NCI-H1417 treated with DMSO at 0.1 percent for 48 hours (cell line): ENCODE measurements at regions not wholly inside any gene's neighbourhood (a gene's known extent, or its start where the extent isn't known, plus 50 kb on each side); places are given as distances from the start of the nearest gene placed in this dataset.
"Not testable (repeated sequence)": the region's sequence is repeated elsewhere in the genome, so short reads cannot be mapped to it uniquely, and the experiment has no call there.

Experiments used
- DNase-seq: peaks from one replicate; lab custom pipeline; 2025; lab: John Stamatoyannopoulos, UW

DNA sequence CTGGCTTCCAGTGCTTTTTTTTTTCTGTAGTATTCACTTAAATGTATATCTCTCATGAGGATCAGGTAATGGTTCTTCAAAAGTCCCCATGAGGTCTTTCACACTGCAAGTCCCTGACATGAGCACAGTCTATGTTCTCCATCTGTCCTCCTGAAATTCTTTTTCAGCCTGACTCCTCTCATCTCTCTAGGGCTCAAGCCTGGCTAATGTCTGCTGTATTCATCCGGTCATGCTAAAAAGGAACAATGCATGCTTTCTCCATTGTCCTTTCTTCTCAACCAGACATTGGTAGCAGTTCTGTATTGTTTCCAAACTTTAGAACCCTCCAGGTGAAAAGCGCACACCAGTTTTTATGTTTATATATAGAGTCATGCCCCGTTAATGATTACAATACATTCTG is 368.3 kb upstream of the OLFM3 start:
- DNase-seq = no peak

DNA sequence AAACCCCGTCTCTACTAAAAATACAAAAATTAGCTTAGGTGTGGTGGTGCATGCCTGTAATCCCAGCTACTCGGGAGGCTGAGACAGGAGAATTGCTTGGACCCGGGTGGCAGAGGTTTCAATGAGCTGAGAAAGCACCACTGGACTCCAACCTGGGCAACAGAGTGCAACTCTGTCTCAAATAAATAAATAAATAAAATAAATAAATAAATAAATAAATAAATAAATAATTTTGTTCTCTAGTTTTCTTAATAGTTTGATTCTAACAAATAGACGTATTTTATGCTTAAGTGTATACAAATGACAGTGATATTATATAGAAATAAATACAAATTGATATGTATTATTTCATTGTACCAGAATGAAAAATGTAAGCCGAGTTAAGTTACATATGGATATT is 339.9 kb upstream of the OLFM3 start:
- DNase-seq = no peak

DNA sequence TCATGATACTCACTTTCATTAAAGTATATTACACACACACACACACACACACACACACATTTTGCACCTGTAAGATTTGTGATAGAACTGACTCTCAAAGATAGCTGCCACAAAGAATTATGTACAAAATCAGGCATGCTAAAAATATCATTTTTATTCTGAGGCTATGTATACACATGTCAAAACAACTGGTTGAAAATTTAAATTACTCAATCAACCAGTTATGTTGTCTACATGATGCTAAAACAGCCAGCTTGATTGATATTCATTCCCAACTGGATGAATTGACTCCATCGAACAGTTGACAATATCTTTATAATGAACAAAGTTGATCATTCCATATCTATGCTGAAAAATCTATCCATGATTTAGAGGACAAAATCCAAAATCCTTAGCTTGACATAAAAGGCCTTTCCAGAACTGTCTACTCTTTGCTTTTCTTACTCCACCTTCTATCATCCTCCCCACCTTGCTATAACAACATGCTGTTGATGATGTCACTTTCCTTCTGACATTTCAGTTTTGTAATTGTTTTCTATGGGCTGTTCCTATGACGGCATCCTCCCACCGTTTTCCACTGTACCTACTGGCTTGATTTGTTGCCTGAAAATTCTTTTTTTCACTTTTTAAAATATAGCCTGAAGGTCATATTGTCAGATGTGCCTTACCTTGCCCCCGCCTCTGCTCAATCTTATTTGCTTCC is 321.5 kb upstream of the OLFM3 start:
- DNase-seq = no peak

DNA sequence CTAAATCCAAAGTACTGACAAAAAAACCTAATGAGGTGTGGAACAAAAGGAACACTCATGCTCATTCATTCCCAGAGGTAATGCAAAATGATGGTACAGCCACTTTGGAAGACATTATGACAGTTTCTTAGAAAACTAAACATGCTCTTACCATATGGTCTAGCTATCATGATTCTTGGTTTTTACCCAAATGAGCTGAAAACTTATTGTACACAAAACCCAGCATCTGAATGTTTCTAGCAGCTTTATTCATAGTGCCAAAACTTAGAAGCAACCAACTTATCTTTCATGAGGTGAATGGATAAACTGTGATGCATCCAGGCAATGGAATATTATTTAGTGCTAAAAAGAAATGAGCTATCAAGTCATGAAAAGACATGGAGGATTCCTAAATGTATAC is 318.4 kb upstream of the OLFM3 start:
- no peak for DNase-seq

DNA sequence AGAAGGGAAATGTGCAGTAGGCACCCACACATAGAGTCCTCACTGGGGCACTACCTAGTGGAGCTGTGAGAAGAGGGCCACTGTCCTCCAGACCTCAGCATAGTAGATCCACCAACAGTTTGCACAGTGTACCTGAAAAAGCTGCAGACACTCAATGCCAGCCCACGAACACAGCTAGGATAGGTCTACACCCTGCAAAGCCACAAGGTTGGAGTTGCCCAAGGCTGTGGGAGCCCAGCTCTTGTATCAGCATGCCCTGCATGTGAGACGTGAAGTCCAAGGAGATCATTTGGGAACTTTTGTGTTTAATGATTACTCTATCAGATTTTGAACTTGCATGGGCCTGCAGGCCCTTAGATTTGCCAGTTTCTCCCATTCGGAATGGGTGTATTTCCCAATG is 299.4 kb upstream of the OLFM3 start:
- DNase-seq = no peak

DNA sequence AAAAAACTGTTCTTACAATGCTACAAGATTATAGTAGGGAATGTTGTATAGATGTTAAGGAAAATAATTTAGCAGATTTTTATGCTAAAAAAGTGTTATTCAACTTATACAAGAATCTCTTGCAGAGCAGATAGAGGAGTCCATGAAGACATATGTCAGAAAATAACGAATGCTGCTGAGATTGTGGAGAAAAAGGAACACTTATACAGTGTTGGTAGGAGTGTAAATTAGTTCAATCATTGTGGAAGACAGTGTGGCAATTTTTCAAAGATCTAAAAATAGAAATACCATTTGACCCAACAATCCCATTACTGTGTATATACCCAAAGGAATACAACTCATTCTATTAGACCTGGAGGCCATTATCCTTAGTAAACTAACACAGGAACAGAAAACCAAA is 286.2 kb upstream of the OLFM3 start:
- no peak for DNase-seq

DNA sequence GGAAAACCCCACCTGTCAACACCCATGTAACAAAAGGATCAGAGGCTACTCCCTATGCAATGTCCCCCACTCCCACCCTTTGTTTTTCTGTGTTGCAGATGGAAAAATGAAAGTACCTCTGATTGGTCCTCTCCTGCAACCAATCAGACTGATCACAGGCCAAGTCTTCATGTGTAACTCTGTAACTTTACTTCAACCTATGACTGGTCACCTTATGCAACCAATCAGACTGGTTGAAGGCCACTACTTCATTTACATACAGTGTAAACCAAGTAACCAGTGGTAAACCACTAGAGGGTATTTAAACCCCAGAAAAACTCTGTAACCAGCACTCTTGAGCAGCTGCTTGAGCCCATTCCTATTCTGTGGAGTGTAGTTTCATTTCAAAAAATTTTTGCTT is 266.3 kb upstream of the OLFM3 start:
- DNase-seq = no peak

DNA sequence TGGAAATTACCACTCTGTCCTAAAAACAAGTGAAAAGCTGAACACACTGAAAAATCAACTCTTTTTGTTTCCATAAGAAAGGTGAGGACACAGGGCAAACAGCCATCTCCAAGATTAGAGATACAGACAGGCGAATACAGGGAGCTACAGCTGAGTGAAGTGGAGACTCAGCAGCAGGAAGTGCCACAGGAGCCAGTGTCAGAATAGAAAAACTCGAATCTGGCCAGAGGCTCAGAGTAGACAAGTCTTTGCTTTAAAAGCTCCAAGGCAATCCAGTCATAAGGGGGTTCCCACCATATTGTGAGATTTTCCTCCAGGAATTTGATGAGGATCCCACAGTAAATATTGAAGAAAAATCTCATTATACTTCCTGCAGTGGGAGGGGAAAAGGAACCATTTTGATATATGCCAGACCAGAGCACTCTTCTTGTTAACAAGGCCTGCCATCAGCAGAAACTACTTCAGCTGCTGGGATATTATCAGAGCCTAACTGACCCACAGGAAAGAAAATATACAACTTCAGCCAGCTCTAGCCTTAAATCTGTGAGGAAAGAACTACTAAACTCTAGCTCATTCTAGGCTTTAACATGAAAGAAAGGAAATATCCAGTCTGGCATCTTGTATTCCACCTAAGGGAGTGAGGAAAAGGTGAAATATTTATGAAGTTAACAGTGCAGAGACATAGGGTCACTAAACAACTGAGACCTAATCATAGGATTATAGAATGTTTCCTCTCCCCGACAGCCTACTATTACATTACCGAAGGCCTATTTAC is 256.2 kb upstream of the OLFM3 start:
- DNase-seq = no peak

DNA sequence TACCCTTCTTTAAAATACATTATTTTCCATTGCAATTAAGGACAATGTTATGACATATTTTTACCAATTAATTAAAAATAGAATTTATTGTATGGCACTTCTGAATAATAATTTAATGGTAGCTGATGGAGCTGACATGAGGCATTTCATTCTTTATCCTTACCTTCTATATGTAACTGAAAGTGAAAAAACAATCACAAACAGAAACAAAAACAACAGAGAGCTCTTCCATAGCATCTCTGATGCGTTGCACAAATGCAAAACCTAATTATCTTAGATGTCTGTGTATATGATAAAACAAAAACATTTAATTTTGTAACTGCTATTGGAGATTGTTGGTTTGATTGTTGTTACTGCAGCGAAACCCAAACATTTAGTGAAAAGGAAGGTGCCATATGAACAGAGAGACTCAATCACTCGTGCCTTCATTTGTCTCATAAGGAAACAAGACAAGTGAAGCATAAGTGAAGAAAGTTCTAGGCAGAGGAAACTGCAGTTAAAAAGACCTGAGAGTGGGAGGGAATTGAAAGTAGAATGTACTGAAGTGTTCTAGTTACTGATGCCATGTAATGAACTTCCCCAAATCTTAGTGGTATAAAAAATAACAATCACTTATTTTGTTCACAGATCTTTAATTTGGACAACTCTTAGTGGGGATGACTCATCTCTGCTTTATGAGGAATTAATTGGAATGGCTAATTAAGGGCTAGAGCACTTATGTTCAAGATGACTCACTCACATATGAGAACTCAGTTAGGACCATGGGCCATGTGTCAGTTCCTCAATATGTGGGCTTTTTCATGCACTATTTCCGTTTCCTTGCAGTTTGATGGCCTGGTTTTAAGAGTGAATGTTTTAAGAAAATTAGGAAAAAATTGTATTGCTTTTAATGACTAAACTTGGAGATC is 245.0 kb upstream of the OLFM3 start:
- DNase-seq = no peak

DNA sequence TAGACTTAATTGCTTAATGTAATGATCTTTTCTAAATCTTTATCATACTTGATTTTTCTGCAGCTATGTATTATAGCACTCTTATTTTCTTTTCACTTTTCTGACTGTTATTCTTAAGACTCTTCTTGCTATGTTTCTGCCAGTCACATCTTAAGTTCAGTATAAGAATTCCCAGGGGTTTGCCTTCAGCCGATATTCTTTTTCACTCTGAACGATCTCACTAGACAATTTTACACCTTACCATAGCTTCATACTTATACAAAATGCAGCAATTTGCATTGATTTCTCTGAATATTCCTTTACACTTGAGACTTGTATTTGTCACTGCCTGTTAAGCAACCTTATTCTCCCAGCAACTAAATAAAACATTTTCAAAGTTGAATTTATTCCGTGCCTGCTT is 242.5 kb upstream of the OLFM3 start:
- no peak for DNase-seq

DNA sequence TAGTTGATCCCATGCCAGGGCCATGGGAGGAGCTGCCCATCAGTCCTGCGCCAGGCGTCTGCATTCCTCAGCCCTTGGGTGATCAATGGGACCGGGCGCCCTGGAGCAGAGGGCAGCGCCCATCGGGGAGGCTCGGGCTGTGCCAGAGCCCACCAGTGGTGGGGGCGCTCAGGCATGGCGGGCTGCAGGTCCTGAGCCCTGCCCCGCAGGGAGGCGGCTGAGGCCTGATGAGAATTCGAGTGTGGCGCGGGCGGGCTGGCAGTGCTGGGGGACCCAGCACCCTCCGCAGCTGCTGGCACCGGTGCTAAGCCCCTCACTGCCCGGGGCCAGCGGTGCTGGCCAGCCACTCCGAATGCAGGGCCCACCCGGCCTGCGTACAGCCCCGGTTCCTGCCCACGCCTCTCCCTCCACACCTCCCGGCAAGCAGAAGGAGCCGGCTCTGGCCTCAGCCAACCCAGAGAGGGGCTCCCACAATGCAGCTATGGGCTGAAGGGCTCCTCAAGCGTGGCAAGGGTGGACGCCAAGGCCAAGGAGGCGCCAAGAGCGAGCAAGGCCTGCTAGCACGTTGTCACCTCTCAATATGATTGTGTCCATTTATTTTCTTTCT is 238.1 kb upstream of the OLFM3 start:
- DNase-seq = no peak

DNA sequence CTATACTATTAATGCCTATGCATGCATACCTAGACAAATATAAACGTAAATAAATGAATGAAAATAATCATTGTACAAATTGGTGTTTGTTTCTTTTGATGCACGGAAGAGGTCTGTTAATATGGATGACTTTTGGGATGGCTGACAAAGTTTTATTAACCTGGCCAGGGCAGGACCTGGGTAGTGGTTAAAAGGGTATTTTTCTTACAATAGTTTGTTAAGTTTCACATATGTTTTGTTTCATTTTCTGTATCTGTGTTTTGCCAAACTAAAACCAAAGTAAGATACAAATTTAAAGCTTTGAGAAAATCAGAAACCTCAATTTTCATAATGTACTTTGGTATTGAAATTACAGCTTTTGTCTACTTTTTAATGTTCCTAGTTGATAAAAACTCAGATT is 222.7 kb upstream of the OLFM3 start:
- no peak for DNase-seq

DNA sequence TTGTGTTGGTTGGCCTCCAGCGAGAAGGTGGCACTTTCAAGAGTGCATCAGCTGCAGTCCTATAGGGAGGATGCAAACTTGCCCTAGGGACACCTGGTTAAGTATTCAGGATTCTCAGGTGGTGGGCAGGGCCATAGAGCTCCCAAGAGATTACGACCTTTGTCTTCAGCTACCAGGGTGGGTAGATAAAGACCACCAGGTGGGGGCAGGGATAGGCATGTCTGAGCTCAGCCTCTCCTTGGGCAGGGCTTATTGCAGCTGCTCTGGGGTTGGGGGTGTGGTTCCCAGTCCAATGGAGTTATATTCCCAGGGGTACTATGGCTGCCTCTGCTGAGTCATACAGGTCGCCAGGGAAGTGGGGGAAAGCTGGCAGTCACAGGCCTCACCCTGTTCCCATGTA is 214.2 kb upstream of the OLFM3 start:
- not testable (repeated sequence) for DNase-seq

DNA sequence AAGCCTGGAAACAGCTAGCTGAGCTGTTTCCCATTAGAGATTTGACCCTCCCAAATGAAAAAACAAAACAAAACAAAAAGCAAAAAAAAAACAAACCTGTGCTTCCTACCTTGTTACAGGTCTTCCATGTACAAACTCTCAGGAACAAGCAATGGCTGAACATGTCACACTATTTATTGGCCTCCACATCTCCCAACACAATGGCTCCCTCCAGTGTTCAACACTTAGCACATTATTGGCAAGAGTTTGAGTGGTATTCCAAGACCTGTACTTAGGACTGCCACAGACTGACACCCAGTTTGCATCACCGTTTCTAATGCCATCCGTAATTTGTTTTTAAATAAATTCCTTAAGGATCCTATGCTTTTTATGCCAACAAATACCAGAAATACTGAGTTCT is 195.0 kb upstream of the OLFM3 start:
- peak; percentile 61 for DNase-seq

DNA sequence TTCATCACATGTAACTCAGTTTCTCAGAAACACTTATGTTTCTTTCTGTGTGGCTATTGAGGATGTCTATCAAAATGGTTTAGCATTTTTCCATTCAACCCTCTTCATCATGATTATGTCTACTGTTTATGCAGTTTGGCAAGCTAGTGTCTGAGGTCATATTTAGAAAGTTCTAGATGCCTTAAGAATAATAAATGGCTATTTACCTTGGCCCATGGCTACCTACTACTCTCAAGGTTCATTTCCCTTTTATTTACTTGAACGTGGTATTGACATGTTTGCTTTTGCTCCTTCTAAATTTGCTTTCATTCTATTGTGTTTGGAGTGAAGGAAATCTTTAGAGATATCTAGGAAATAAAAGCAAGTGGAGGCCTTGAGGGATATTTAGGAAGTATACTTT is 193.7 kb upstream of the OLFM3 start:
- DNase-seq = no peak

DNA sequence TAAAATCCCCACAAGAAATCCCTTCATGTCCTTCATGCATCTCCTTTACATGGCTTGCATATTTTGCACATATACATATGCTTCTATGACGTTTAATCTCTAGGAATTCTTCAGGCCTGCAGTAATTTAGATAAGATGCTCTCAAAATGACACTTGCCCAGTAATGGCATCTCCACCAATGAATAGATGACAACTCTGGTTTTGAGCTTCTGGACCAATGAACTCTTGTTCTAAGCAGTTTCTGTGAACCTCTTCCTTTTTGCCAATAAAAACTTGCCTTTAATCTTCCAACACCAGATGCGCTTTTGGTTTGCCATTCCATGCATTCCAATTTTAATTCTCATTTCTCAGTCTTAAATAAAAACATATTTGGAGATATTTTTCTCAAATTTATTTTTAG is 189.8 kb upstream of the OLFM3 start:
- DNase-seq = no peak

DNA sequence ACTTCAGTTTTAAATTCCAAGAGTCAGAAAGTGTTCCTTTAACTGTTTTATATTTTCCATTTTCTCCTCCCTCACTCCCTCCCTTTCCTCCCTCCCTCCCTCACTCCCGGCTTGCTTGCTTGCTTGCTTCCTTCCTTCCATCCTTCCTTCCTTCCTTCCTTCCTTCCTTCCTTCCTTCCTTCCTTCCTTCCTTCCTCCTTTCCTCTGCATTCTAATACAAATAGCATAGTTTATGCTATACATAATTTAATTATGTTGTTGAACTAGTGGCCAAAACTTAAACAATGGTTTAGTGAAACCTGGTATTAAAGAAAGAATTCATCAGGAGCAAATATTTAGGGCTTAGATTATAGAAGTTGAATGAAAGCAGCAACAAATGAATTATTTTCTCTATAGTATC is 188.5 kb upstream of the OLFM3 start:
- no peak for DNase-seq

DNA sequence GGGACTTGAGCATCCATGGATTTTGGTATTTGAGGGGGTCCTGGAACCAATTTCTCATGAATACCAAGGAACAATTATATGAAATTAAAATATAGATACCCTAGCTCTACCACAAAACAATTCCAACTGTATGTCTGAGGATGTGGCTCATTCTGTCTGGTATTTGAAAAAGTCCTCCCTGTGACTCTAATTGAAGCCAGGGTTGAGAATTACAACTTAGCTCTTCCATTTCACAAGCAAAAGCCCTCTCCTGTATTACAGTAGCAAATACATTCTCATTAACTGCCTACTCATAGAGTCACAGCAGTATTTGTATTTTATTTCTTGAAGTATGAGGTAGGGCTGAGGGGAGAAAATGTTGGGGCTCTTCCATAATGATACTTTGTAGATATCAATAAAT is 187.8 kb upstream of the OLFM3 start:
- no peak for DNase-seq

DNA sequence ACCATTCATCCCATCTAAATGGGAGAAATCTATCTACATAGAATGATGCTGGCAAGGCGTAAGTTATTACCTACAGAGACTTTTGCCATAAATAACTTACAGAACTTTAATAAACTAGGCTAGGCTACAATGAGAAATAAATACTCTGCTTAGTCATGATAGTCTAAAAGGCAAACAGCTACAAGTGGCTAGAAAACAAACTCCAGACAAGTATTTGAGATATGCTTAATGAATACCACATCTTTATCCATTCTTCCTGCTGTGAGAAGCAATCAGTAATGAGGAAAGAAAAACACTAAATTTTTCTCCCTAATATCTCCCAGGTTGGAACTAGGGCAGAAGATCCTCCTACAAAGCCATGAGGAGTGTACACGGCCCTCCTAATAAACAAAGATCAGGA is 187.0 kb upstream of the OLFM3 start:
- DNase-seq = no peak

DNA sequence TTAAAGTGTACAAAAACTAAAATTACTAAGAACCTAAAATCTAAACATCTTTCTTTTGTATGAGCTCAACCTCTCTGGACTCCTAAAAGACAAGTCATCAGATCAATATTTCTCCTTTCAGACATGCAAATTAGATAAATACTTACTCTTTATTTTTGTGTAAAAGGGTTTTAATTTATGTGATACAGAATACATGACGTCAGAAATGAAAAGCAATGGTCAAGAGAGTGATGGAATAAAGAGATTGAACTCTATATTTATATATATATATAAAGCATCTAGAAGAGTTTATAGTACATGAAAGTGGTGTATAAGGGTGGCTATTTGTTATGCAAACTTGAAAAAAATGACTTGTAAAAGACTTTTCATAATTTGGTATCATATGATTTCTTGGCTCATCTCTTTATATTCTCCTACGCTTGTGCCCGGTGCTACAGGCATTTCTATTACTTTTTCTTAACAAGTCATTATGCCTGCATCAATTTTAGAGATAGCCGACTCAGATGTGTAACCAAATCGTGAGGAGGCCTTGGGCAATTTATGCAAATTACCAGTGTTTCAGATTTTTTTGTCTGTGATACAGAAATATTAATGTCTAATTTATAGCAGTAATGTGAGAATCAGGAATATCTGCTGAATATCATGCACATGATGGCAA is 186.0 kb upstream of the OLFM3 start:
- no peak for DNase-seq

DNA sequence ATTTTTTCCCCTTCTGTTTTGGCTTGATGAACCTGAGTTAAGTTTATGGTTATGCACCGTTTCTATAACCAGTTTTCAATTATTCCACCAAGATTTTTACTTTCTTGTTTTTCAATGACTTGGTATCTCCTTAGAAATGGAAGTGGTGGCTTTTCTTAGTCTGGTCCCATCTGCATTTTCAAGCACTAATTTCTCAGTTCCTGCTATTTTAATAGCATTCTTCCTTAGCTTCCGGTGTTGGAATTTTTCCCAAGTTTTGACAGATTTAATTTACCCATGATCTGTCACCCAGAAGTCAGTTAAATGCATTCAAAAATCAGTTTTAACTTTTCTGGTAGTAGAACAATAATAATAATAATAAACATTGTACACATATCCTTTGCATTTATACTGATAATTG is 184.6 kb upstream of the OLFM3 start:
- DNase-seq = no peak

DNA sequence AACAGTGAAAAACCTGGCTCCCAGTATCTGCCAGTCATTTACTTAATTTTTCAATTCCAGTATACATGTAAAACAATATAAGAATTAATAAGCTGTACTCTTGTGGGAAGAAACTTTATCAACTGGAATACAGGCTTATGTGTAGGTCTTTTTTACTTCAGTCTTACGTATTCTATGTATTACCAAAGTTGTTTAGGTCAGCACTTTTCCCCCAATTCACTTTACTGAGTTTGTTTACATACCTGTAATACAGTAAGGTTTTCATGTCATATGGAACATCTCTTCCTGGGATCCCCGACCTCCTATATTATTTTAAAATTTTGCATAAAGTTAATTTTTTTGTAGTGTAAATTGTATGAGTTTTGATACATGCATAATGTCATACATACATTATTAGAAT is 181.8 kb upstream of the OLFM3 start:
- DNase-seq = no peak
